Suprapubic skin (tissue), 4 donors: ENCODE measurements at regions not wholly inside any gene's neighbourhood (a gene's known extent, or its start where the extent isn't known, plus 50 kb on each side); places are given as distances from the start of the nearest gene placed in this dataset.

Experiments used
- DNase-seq, 2 donors: peaks; one replicate each; pipeline ENCODE4 v3.0.0-alpha.2; 2019; ENCODE audit warnings: low spot score in 2 of 2
- H3K27ac ChIP-seq: fragments of 200-600 bp; sonication (generic); one replicate; pipeline ENCODE4 v1.5.1; 2019
- H3K27me3 ChIP-seq: fragments of 200-600 bp; sonication (generic); one replicate; pipeline ENCODE4 v1.5.1; 2019
- H3K36me3 ChIP-seq: fragments of 200-600 bp; sonication (generic); one replicate; pipeline ENCODE4 v1.5.1; 2019
- H3K4me1 ChIP-seq: fragments of 200-600 bp; sonication (generic); one replicate; pipeline ENCODE4 v1.5.1; 2019
- H3K4me3 ChIP-seq: fragments of 200-600 bp; sonication (generic); one replicate; pipeline ENCODE4 v1.5.1; 2019; ENCODE audit warnings: mild to moderate bottlenecking
- H3K9me3 ChIP-seq: fragments of 200-600 bp; sonication (generic); one replicate; pipeline ENCODE4 v1.5.1; 2019
- EP300 ChIP-seq: sonication (generic); formaldehyde crosslinking; IDR thresholded peaks from one replicate; pipeline ENCODE4 v1.6.1; 2017; ENCODE audit warnings: antibody characterized with exemption
- POLR2A ChIP-seq, 2 donors: fragments of 450-650 bp; IDR thresholded peaks; one replicate each; pipeline ENCODE4 v1.6.1; 2017; ENCODE audit warnings: antibody characterized with exemption in 2 of 2, mild to moderate bottlenecking in 2 of 2, moderate library complexity in 2 of 2
- POLR2AphosphoS5 ChIP-seq, 3 donors: sonication (generic); formaldehyde crosslinking; IDR thresholded peaks; one replicate each; pipeline ENCODE4 v1.6.1; 2017; ENCODE audit warnings: antibody characterized with exemption in 3 of 3
- WGBS: methylation state at CpG from one replicate; pipeline ENCODE4 v1.1.5; 2018; 5-methylcytosine and 5-hydroxymethylcytosine counted together
- TF ChIP-seq, protein P1 (sequence below), 2 donors: fragments of 200-600 bp in 1 of 2; fragments of 450-650 bp in 1 of 2; sonication (generic) in 1 of 2; IDR thresholded peaks; one replicate each; pipeline ENCODE4 v1.5.1; 2016 to 2019; ENCODE audit warnings: antibody characterized with exemption in 2 of 2, mild to moderate bottlenecking in 1 of 2, moderate library complexity in 1 of 2

GRCh38 chr5:4857761-4858160, 282.4 kb upstream of the ADAMTS16 start:
- H3K36me3 ChIP-seq = no peaks in the 10 kb centered on the region
- H3K4me3 ChIP-seq = no peak overlapping the region
- no peaks in the 10 kb centered on the region for H3K27me3 ChIP-seq
- H3K4me1 ChIP-seq = no peaks in the 10 kb centered on the region
- WGBS = 87% methylated on average over 2 of the region's 2 CpGs
- no peak for DNase-seq
- TF ChIP-seq, protein P1, sequence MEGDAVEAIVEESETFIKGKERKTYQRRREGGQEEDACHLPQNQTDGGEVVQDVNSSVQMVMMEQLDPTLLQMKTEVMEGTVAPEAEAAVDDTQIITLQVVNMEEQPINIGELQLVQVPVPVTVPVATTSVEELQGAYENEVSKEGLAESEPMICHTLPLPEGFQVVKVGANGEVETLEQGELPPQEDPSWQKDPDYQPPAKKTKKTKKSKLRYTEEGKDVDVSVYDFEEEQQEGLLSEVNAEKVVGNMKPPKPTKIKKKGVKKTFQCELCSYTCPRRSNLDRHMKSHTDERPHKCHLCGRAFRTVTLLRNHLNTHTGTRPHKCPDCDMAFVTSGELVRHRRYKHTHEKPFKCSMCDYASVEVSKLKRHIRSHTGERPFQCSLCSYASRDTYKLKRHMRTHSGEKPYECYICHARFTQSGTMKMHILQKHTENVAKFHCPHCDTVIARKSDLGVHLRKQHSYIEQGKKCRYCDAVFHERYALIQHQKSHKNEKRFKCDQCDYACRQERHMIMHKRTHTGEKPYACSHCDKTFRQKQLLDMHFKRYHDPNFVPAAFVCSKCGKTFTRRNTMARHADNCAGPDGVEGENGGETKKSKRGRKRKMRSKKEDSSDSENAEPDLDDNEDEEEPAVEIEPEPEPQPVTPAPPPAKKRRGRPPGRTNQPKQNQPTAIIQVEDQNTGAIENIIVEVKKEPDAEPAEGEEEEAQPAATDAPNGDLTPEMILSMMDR (IDR thresholded peaks at IDR 0.05) = no peak
- TF ChIP-seq EP300 (no peak), POLR2A (IDR thresholded peaks at IDR 0.05) (no peak), POLR2AphosphoS5 (IDR thresholded peaks at IDR 0.05) (no peak)
- H3K9me3 ChIP-seq = no peaks in the 10 kb centered on the region
- no peak overlapping the region for H3K27ac ChIP-seq

DNA sequence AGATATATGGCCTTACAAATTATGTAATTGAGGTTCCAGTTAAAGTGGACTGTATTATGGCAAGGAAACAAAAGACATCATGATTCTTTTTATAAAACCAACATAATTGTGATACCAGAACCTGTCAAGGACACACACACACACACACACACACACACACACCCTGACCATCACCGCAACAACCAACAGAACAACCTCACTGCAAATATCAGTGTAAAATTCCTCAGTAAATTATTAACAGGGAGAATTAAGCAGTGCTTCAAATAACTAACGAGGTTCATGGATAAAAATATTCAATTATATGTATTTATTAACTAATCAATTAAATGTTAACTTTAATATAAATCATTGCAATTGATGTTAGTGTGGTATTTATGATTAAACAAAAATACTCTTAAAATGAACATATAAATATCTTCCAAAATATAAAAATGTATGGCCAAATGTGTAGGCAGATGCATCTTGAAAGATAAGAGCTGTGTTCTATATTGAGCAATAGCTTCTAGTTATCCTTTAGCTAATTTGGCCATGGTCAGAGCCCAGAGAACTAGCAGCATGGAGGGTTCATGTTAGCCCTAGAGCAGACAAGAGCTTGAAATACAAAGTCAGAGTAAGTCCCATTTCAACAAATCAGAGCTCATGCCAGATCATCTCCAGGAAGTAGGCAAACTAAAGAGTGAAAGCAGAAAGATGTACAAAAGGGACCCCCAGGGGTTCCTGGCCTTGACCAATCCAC, 280.5 kb upstream of the ADAMTS16 start:
- DNase-seq = no peak
- WGBS = 88% methylated on average over 2 of the region's 2 CpGs
- H3K4me1 ChIP-seq = no peaks in the 10 kb centered on the region
- H3K36me3 ChIP-seq = no peaks in the 10 kb centered on the region
- no peaks in the 10 kb centered on the region for H3K27me3 ChIP-seq
- H3K27ac ChIP-seq = no peak overlapping the region
- no peaks in the 10 kb centered on the region for H3K9me3 ChIP-seq
- no peak for TF ChIP-seq POLR2A (IDR thresholded peaks at IDR 0.05)
- TF ChIP-seq, protein P1 (IDR thresholded peaks at IDR 0.05) = no peak
- H3K4me3 ChIP-seq = no peak overlapping the region

DNA sequence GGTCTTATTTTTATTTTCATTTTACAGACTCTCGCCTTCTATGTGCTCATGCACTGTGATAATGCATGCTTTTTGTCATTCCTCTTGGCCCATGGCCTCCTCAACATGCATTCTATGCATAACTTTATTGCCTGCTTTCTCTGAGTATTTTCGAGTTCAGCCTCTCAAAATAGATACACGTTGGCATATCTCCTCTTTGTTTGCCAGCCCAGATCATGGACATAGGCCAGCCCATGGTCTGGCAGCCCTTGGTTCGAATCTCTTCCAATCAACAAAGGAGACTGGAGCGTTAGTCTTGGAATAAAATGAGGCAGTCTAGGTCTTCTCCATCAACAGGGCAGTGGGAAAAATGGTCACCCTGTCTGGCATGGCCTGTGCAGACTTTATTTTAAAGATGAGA, 279.5 kb upstream of the ADAMTS16 start:
- H3K4me3 ChIP-seq = no peak overlapping the region
- TF ChIP-seq EP300 (no peak), POLR2AphosphoS5 (IDR thresholded peaks at IDR 0.05) (no peak), POLR2A (IDR thresholded peaks at IDR 0.05) (no peak)
- TF ChIP-seq, protein P1 (IDR thresholded peaks at IDR 0.05) = no peak
- no peaks in the 10 kb centered on the region for H3K4me1 ChIP-seq
- no peaks in the 10 kb centered on the region for H3K36me3 ChIP-seq
- no peaks in the 10 kb centered on the region for H3K9me3 ChIP-seq
- DNase-seq = no peak
- H3K27ac ChIP-seq = no peak overlapping the region
- WGBS = 64% methylated on average over 5 of the region's 5 CpGs
- H3K27me3 ChIP-seq = no peaks in the 10 kb centered on the region

DNA sequence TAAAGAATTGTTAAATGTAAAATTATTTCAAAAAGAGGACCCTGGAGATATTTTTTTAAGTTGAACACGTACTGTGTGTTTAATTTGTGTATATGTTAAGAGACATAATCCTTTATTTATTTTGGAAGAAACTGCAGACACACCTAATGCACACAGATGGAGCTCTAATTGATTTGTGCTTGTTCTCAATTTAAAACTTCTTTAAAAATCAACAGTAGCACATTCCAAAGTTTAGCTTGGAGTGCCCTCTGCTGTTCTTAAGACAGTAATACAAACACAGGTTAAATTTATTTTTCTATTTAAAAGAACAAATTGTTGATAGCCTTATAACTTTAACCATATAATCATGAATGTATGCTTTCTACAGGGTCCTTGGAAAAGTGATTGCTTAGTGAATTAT, 277.6 kb upstream of the ADAMTS16 start:
- no peak for TF ChIP-seq EP300
- TF ChIP-seq, protein P1 (IDR thresholded peaks at IDR 0.05) = peak; percentile 30 to 38
- Histone ChIP-seq H3K36me3 (no peaks in the 10 kb centered on the region), H3K4me1 (no peaks in the 10 kb centered on the region), H3K9me3 (no peaks in the 10 kb centered on the region), H3K27ac (no peak overlapping the region), H3K4me3 (no peak overlapping the region), H3K27me3 (no peaks in the 10 kb centered on the region)
- no peak for DNase-seq
- 7% methylated on average over 1 of the region's 1 CpG for WGBS

GRCh38 chr5:4866131-4866659, 273.9 kb upstream of the ADAMTS16 start:
- Histone ChIP-seq H3K27me3 (no peaks in the 10 kb centered on the region), H3K36me3 (no peaks in the 10 kb centered on the region), H3K4me3 (no peak overlapping the region), H3K4me1 (no peaks in the 10 kb centered on the region), H3K9me3 (no peaks in the 10 kb centered on the region), H3K27ac (no peak overlapping the region)
- TF ChIP-seq, protein P1 (IDR thresholded peaks at IDR 0.05) = no peak
- TF ChIP-seq EP300 (no peak), POLR2AphosphoS5 (IDR thresholded peaks at IDR 0.05) (no peak), POLR2A (IDR thresholded peaks at IDR 0.05) (no peak)
- no peak for DNase-seq
- WGBS = 96% methylated on average over 49 of the region's 49 CpGs
